H9 (cell line): ENCODE measurements at regions not wholly inside any gene's neighbourhood (a gene's known extent, or its start where the extent isn't known, plus 50 kb on each side); places are given as distances from the start of the nearest gene placed in this dataset.

ENCODE experiments used
- DNase-seq: peaks from one replicate; pipeline ENCODE4 v3.0.0-alpha.2; 2017
- H2AFZ ChIP-seq: one replicate; pipeline ENCODE4 v1.6.1; 2013; ENCODE audit warnings: mild to moderate bottlenecking, low read length, control low read depth, moderate library complexity
- H2AK5ac ChIP-seq: 2 replicates; pipeline ENCODE4 v1.6.1; 2013; ENCODE audit warnings: low read length, control low read depth, mixed read lengths; ENCODE audit not compliant: insufficient read length
- H2BK120ac ChIP-seq: one replicate; pipeline ENCODE4 v1.6.1; 2013; ENCODE audit warnings: low read depth, mild to moderate bottlenecking, low read length, control low read depth, inconsistent platforms; ENCODE audit not compliant: poor library complexity, severe bottlenecking
- H2BK12ac ChIP-seq: 2 replicates; pipeline ENCODE4 v1.6.1; 2013; ENCODE audit warnings: low read length, control low read depth, mixed read lengths, low read depth; ENCODE audit not compliant: insufficient read length
- H2BK15ac ChIP-seq: 2 replicates; pipeline ENCODE4 v1.6.1; 2013; ENCODE audit warnings: low read depth, low read length, control low read depth
- H2BK20ac ChIP-seq: one replicate; pipeline ENCODE4 v1.6.1; 2013; ENCODE audit warnings: low read depth, mild to moderate bottlenecking, low read length, control low read depth, inconsistent platforms; ENCODE audit not compliant: poor library complexity, severe bottlenecking
- H2BK5ac ChIP-seq: 2 replicates; pipeline ENCODE4 v1.6.1; 2013; ENCODE audit warnings: low read length, control low read depth, mixed read lengths; ENCODE audit not compliant: insufficient read length
- H3K14ac ChIP-seq: 2 replicates; pipeline ENCODE4 v1.6.1; 2013; ENCODE audit warnings: low read length, control low read depth; ENCODE audit not compliant: insufficient read depth
- H3K18ac ChIP-seq: 2 replicates; pipeline ENCODE4 v1.6.1; 2013; ENCODE audit warnings: low read depth, mild to moderate bottlenecking, mixed read lengths, low read length, control low read depth; ENCODE audit not compliant: insufficient read length
- H3K23ac ChIP-seq: 2 replicates; pipeline ENCODE4 v1.6.1; 2013; ENCODE audit warnings: low read length, control low read depth, mixed read lengths, low read depth; ENCODE audit not compliant: insufficient read length
- H3K23me2 ChIP-seq: 2 replicates; pipeline ENCODE4 v1.6.1; 2013; ENCODE audit warnings: low read depth, mild to moderate bottlenecking, mixed read lengths, low read length, control low read depth; ENCODE audit not compliant: insufficient read length, poor library complexity, severe bottlenecking
- H3K27ac ChIP-seq: 2 replicates; pipeline ENCODE4 v1.5.1; 2013; ENCODE audit warnings: low read length, control low read depth, mixed read lengths, low read depth; ENCODE audit not compliant: insufficient read length
- H3K27me3 ChIP-seq: 2 replicates; pipeline ENCODE4 v1.6.1; 2013; ENCODE audit warnings: low read length, control low read depth, inconsistent platforms; ENCODE audit not compliant: insufficient read depth
- H3K4ac ChIP-seq: 2 replicates; pipeline ENCODE4 v1.6.1; 2013; ENCODE audit warnings: low read depth, mild to moderate bottlenecking, control low read depth, inconsistent platforms, low read length, moderate library complexity
- H3K4me1 ChIP-seq: 2 replicates; pipeline ENCODE4 v1.6.1; 2013; ENCODE audit warnings: low read length, control low read depth, inconsistent platforms; ENCODE audit not compliant: insufficient read depth
- H3K4me2 ChIP-seq: 2 replicates; pipeline ENCODE4 v1.6.1; 2013; ENCODE audit warnings: low read length, control low read depth, mixed read lengths; ENCODE audit not compliant: insufficient read length, insufficient read depth
- H3K56ac ChIP-seq: 2 replicates; pipeline ENCODE4 v1.6.1; 2013; ENCODE audit warnings: low read depth, mild to moderate bottlenecking, mixed read lengths, low read length, control low read depth; ENCODE audit not compliant: insufficient read length
- H3K79me1 ChIP-seq: 2 replicates; pipeline ENCODE4 v1.6.1; 2013; ENCODE audit warnings: low read depth, mild to moderate bottlenecking, moderate library complexity, low read length, control low read depth, inconsistent platforms; ENCODE audit not compliant: insufficient read depth, poor library complexity, severe bottlenecking
- H3K79me2 ChIP-seq: 2 replicates; pipeline ENCODE4 v1.6.1; 2013; ENCODE audit warnings: low read length, control low read depth, inconsistent platforms; ENCODE audit not compliant: insufficient read depth
- H3K9ac ChIP-seq: 2 replicates; pipeline ENCODE4 v1.6.1; 2013; ENCODE audit warnings: low read length, control low read depth, mixed read lengths; ENCODE audit not compliant: insufficient read length; ENCODE audit errors: extremely low read depth
- H3K9me3 ChIP-seq: one replicate; pipeline ENCODE4 v1.6.1; 2013; ENCODE audit warnings: low read depth, low read length, inconsistent platforms; ENCODE audit not compliant: control insufficient read depth
- H3T11ph ChIP-seq: one replicate; pipeline ENCODE4 v1.6.1; 2013; ENCODE audit warnings: mild to moderate bottlenecking, low read length, control low read depth, inconsistent platforms
- H4K20me1 ChIP-seq: one replicate; pipeline ENCODE4 v1.6.1; 2013; ENCODE audit not compliant: control insufficient read depth, insufficient read length, insufficient read depth
- H4K5ac ChIP-seq: 2 replicates; pipeline ENCODE4 v1.6.1; 2013; ENCODE audit warnings: low read depth, mild to moderate bottlenecking, mixed read lengths, low read length, control low read depth; ENCODE audit not compliant: insufficient read length
- H4K8ac ChIP-seq: replicated peaks from 2 replicates; pipeline ENCODE4 v1.6.1; 2013; ENCODE audit warnings: low read length, control low read depth, mixed read lengths, low read depth; ENCODE audit not compliant: insufficient read length
- H4K91ac ChIP-seq: 2 replicates; pipeline ENCODE4 v1.6.1; 2013; ENCODE audit warnings: low read depth, mild to moderate bottlenecking, moderate library complexity, mixed read lengths, low read length, control low read depth; ENCODE audit not compliant: insufficient read length
- H3K27ac Mint-ChIP-seq, 3 experiments: 2 replicates in 2 of 3; 3 replicates in 1 of 3; pipeline ENCODE4 v1.8.0; 2020 to 2021; ENCODE audit warnings: mixed read lengths in 3 of 3, mild to moderate bottlenecking in 1 of 3, moderate library complexity in 1 of 3
- H3K27me3 Mint-ChIP-seq: 2 replicates; pipeline ENCODE4 v1.8.0; 2021; ENCODE audit warnings: low read depth, mild to moderate bottlenecking, moderate library complexity, mixed read lengths
- H3K36me3 Mint-ChIP-seq, 3 experiments: 2 replicates in 2 of 3; 3 replicates in 1 of 3; pipeline ENCODE4 v1.8.0; 2020 to 2021; ENCODE audit warnings: low read depth in 3 of 3, mixed read lengths in 3 of 3; ENCODE audit not compliant: insufficient read depth in 1 of 3
- H3K4me1 Mint-ChIP-seq, 2 experiments: 2 replicates each; pipeline ENCODE4 v1.8.0; 2020; ENCODE audit warnings: mixed read lengths in 2 of 2
- H3K4me3 Mint-ChIP-seq, 2 experiments: 2 replicates in 1 of 2; 3 replicates in 1 of 2; pipeline ENCODE4 v1.8.0; 2020 to 2021; ENCODE audit warnings: mild to moderate bottlenecking in 2 of 2, mixed read lengths in 2 of 2, moderate library complexity in 1 of 2
- H3K9me3 Mint-ChIP-seq, 2 experiments: 2 replicates in 1 of 2; 3 replicates in 1 of 2; pipeline ENCODE4 v1.8.0; 2020; ENCODE audit warnings: mild to moderate bottlenecking in 2 of 2, mixed read lengths in 2 of 2, moderate library complexity in 1 of 2
- CTCF ChIP-seq: fragments of 200-600 bp; sonication (generic); conservative IDR thresholded peaks from 3 replicates; pipeline ENCODE4 v1.8.0; 2021; ENCODE audit warnings: antibody characterized with exemption, mild to moderate bottlenecking
- WGBS: extraction: QIAGEN DNeasy Blood & Tissue Kit; methylation state at CpG from one replicate; pipeline ENCODE4 v1.1.7; 2013; ENCODE audit warnings: missing lambda C conversion rate, low lambda C conversion rate, mixed read lengths; ENCODE audit not compliant: insufficient read length; ENCODE audit errors: extremely low coverage; 5-methylcytosine and 5-hydroxymethylcytosine counted together

- no peaks in the 10 kb centered on the region for H4K20me1 ChIP-seq
- WGBS = no CpG with 5 or more reads among the region's 1 CpG
- H3T11ph ChIP-seq = no peak overlapping the region
These were observed 86.1 kb upstream of the ZNF281 start for GRCh38 chr1:200495901-200496300.

More at GRCh38 chr1:200495901-200496300, 86.1 kb upstream of the ZNF281 start:
- Histone ChIP-seq H2BK120ac (no peak overlapping the region), H3K56ac (no peak overlapping the region), H3K4me1 (no peaks in the 10 kb centered on the region), H4K5ac (no peak overlapping the region), H3K14ac (no peak overlapping the region), H2BK5ac (no peak overlapping the region), H3K9ac (no peak overlapping the region), H2BK12ac (no peak overlapping the region), H3K23me2 (no peaks in the 10 kb centered on the region), H4K8ac (no peak overlapping the region), H3K18ac (no peak overlapping the region), H2BK20ac (no peak overlapping the region), H2AK5ac (no peak overlapping the region), H4K91ac (no peak overlapping the region), H2BK15ac (no peak overlapping the region), H3K9me3 (no peaks in the 10 kb centered on the region), H3K79me2 (no peaks in the 10 kb centered on the region), H3K4ac (no peak overlapping the region), H3K27ac (no peak overlapping the region), H3K4me2 (no peak overlapping the region), H3K23ac (no peak overlapping the region), H3K79me1 (no peaks in the 10 kb centered on the region), H3K27me3 (no peaks in the 10 kb centered on the region), H2AFZ (no peak overlapping the region)
- no peak for TF ChIP-seq CTCF
- H3K36me3 Mint-ChIP-seq = no peaks in the 10 kb centered on the region
- H3K9me3 Mint-ChIP-seq = no peaks in the 10 kb centered on the region
- no peak overlapping the region for H3K4me3 Mint-ChIP-seq
- no peaks in the 10 kb centered on the region; the same call in 1 of the 2 replicates for H3K27me3 Mint-ChIP-seq
- no peak for DNase-seq
- no peaks in the 10 kb centered on the region for H3K4me1 Mint-ChIP-seq
- H3K27ac Mint-ChIP-seq = no peak overlapping the region
